ENCODE measurements at regions not wholly inside any gene's neighbourhood (a gene's known extent, or its start where the extent isn't known, plus 50 kb on each side); places are given as distances from the start of the nearest gene placed in this dataset.

- no peak for TF ChIP-seq CTCF (IDR thresholded peaks at IDR 0.05; ENCODE audit: poor library complexity, severe bottlenecking)
- TF ChIP-seq SMC3 (conservative IDR thresholded peaks at IDR 0.05; ENCODE audit: poor library complexity): no peak
- no peak for TF ChIP-seq RAD21 (conservative IDR thresholded peaks at IDR 0.05)
- TF ChIP-seq EZH2 (IDR thresholded peaks at IDR 0.05; ENCODE audit: borderline replicate concordance, insufficient read depth, low read length, poor library complexity, severe bottlenecking): no peak
- TF ChIP-seq TAF1 (IDR thresholded peaks at IDR 0.05; ENCODE audit: low read depth): no peak
- no peak for TF ChIP-seq POLR2AphosphoS5 (IDR thresholded peaks at IDR 0.05)
- TF ChIP-seq EP300 (conservative IDR thresholded peaks at IDR 0.05; ENCODE audit: poor library complexity, severe bottlenecking): no peak
Measured at GRCh38 chr12:66813137-66813892, 134.4 kb upstream of the GRIP1 start.
